ENCODE measurements at regions not wholly inside any gene's neighbourhood (a gene's known extent, or its start where the extent isn't known, plus 50 kb on each side); places are given as distances from the start of the nearest gene placed in this dataset.

DNA sequence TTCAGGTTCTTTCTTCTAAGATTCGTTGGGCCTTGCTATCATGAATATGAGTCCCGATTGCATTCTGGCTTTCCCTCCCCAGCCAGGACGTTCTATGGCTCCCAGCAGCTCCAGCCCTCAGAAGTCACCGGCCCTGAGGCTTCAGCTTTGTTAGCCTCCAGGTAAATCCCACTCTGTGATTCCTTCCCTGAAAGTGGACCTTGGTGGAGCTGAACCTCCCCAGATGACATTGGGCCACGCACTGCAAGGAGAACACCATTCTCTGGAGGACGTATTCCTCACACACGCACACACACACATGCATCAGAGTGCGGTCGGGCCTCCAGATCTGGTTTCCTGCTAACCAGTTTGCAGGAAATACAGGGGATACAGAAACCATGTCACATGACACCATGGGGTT lies 487.3 kb upstream of the CDH4 start (continued):
- TF ChIP-seq, protein P1, sequence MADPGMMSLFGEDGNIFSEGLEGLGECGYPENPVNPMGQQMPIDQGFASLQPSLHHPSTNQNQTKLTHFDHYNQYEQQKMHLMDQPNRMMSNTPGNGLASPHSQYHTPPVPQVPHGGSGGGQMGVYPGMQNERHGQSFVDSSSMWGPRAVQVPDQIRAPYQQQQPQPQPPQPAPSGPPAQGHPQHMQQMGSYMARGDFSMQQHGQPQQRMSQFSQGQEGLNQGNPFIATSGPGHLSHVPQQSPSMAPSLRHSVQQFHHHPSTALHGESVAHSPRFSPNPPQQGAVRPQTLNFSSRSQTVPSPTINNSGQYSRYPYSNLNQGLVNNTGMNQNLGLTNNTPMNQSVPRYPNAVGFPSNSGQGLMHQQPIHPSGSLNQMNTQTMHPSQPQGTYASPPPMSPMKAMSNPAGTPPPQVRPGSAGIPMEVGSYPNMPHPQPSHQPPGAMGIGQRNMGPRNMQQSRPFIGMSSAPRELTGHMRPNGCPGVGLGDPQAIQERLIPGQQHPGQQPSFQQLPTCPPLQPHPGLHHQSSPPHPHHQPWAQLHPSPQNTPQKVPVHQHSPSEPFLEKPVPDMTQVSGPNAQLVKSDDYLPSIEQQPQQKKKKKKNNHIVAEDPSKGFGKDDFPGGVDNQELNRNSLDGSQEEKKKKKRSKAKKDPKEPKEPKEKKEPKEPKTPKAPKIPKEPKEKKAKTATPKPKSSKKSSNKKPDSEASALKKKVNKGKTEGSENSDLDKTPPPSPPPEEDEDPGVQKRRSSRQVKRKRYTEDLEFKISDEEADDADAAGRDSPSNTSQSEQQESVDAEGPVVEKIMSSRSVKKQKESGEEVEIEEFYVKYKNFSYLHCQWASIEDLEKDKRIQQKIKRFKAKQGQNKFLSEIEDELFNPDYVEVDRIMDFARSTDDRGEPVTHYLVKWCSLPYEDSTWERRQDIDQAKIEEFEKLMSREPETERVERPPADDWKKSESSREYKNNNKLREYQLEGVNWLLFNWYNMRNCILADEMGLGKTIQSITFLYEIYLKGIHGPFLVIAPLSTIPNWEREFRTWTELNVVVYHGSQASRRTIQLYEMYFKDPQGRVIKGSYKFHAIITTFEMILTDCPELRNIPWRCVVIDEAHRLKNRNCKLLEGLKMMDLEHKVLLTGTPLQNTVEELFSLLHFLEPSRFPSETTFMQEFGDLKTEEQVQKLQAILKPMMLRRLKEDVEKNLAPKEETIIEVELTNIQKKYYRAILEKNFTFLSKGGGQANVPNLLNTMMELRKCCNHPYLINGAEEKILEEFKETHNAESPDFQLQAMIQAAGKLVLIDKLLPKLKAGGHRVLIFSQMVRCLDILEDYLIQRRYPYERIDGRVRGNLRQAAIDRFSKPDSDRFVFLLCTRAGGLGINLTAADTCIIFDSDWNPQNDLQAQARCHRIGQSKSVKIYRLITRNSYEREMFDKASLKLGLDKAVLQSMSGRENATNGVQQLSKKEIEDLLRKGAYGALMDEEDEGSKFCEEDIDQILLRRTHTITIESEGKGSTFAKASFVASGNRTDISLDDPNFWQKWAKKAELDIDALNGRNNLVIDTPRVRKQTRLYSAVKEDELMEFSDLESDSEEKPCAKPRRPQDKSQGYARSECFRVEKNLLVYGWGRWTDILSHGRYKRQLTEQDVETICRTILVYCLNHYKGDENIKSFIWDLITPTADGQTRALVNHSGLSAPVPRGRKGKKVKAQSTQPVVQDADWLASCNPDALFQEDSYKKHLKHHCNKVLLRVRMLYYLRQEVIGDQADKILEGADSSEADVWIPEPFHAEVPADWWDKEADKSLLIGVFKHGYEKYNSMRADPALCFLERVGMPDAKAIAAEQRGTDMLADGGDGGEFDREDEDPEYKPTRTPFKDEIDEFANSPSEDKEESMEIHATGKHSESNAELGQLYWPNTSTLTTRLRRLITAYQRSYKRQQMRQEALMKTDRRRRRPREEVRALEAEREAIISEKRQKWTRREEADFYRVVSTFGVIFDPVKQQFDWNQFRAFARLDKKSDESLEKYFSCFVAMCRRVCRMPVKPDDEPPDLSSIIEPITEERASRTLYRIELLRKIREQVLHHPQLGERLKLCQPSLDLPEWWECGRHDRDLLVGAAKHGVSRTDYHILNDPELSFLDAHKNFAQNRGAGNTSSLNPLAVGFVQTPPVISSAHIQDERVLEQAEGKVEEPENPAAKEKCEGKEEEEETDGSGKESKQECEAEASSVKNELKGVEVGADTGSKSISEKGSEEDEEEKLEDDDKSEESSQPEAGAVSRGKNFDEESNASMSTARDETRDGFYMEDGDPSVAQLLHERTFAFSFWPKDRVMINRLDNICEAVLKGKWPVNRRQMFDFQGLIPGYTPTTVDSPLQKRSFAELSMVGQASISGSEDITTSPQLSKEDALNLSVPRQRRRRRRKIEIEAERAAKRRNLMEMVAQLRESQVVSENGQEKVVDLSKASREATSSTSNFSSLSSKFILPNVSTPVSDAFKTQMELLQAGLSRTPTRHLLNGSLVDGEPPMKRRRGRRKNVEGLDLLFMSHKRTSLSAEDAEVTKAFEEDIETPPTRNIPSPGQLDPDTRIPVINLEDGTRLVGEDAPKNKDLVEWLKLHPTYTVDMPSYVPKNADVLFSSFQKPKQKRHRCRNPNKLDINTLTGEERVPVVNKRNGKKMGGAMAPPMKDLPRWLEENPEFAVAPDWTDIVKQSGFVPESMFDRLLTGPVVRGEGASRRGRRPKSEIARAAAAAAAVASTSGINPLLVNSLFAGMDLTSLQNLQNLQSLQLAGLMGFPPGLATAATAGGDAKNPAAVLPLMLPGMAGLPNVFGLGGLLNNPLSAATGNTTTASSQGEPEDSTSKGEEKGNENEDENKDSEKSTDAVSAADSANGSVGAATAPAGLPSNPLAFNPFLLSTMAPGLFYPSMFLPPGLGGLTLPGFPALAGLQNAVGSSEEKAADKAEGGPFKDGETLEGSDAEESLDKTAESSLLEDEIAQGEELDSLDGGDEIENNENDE (IDR thresholded peaks at IDR 0.05; ENCODE audit: insufficient replicate concordance, low read length) = no peak
- TF ChIP-seq NRF1 (IDR thresholded peaks at IDR 0.05; ENCODE audit: low read depth, low read length) (no peak), NANOG (IDR thresholded peaks at IDR 0.05; ENCODE audit: insufficient read depth, low read depth, low read length, poor library complexity, severe bottlenecking) (no peak), SP1 (IDR thresholded peaks at IDR 0.05; ENCODE audit: low read depth, low read length) (no peak), ZNF274 (IDR thresholded peaks at IDR 0.05; ENCODE audit: borderline replicate concordance, extremely low read depth, low read length) (no peak), ASH2L (IDR thresholded peaks at IDR 0.05; ENCODE audit: low read length) (no peak), GABPA (IDR thresholded peaks at IDR 0.05; ENCODE audit: borderline replicate concordance, insufficient read depth, low read length) (no peak), TAF7 (optimal IDR thresholded peaks at IDR 0.05; ENCODE audit: borderline replicate concordance, low read depth, low read length) (no peak), CHD1 (IDR thresholded peaks at IDR 0.05; ENCODE audit: low read depth, low read length) (no peak)
- TF ChIP-seq, protein P2, sequence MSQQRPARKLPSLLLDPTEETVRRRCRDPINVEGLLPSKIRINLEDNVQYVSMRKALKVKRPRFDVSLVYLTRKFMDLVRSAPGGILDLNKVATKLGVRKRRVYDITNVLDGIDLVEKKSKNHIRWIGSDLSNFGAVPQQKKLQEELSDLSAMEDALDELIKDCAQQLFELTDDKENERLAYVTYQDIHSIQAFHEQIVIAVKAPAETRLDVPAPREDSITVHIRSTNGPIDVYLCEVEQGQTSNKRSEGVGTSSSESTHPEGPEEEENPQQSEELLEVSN (IDR thresholded peaks at IDR 0.05) = no peak
- TF ChIP-seq, protein P3, sequence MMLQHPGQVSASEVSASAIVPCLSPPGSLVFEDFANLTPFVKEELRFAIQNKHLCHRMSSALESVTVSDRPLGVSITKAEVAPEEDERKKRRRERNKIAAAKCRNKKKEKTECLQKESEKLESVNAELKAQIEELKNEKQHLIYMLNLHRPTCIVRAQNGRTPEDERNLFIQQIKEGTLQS (IDR thresholded peaks at IDR 0.05; ENCODE audit: insufficient read depth, low read depth, low read length) = no peak

Measured in H1 (cell line).